Type B pancreatic cell (in vitro differentiated cells): ENCODE measurements at regions not wholly inside any gene's neighbourhood (a gene's known extent, or its start where the extent isn't known, plus 50 kb on each side); places are given as distances from the start of the nearest gene placed in this dataset.

Source experiments
- DNase-seq: peaks from one replicate; pipeline ENCODE4 v3.0.0; 2021; ENCODE audit warnings: mixed read lengths; ENCODE audit not compliant: unreplicated experiment; ENCODE audit errors: extremely low spot score
- H3K27ac Mint-ChIP-seq: 2 replicates; pipeline ENCODE4 v1.8.0; 2021; ENCODE audit warnings: mild to moderate bottlenecking, mixed read lengths
- H3K27me3 Mint-ChIP-seq: 2 replicates; pipeline ENCODE4 v1.8.0; 2021; ENCODE audit warnings: mixed read lengths
- H3K36me3 Mint-ChIP-seq: 2 replicates; pipeline ENCODE4 v1.8.0; 2021; ENCODE audit warnings: mixed read lengths
- H3K4me1 Mint-ChIP-seq: one replicate; pipeline ENCODE4 v1.8.0; 2021; ENCODE audit warnings: mixed read lengths; ENCODE audit not compliant: unreplicated experiment
- H3K4me3 Mint-ChIP-seq: 2 replicates; pipeline ENCODE4 v1.8.0; 2021; ENCODE audit warnings: mild to moderate bottlenecking, mixed read lengths
- H3K9me3 Mint-ChIP-seq: 2 replicates; pipeline ENCODE4 v1.8.0; 2021; ENCODE audit warnings: mixed read lengths
- TF ChIP-seq, protein P1 (sequence below): fragments of 200-600 bp; sonication (generic); conservative IDR thresholded peaks from 2 replicates; pipeline ENCODE4 v1.5.0; 2021; ENCODE audit warnings: antibody characterized with exemption, mild to moderate bottlenecking

DNA sequence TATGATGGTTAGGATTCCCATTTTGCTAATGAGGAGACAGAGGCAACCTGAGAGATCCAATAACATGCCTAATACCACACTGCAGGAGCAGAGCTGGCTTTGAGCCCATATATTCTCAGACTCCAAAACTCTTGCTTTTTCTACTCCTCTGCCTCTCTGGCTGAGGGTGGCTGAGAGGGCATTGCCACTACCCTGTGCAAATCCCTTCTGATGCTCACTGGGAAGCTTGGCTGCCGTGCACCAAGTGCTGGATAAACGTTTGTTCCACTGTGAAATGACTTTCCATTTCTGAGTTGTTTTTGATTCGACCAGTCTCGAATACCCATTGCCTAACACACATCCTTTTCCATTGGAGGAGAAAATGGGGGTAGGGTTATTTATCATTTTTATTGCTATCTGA is 123.1 kb upstream of the SORCS3 start:
- no peaks in the 10 kb centered on the region for H3K9me3 Mint-ChIP-seq
- TF ChIP-seq, protein P1, sequence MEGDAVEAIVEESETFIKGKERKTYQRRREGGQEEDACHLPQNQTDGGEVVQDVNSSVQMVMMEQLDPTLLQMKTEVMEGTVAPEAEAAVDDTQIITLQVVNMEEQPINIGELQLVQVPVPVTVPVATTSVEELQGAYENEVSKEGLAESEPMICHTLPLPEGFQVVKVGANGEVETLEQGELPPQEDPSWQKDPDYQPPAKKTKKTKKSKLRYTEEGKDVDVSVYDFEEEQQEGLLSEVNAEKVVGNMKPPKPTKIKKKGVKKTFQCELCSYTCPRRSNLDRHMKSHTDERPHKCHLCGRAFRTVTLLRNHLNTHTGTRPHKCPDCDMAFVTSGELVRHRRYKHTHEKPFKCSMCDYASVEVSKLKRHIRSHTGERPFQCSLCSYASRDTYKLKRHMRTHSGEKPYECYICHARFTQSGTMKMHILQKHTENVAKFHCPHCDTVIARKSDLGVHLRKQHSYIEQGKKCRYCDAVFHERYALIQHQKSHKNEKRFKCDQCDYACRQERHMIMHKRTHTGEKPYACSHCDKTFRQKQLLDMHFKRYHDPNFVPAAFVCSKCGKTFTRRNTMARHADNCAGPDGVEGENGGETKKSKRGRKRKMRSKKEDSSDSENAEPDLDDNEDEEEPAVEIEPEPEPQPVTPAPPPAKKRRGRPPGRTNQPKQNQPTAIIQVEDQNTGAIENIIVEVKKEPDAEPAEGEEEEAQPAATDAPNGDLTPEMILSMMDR: no peak
- no peak overlapping the region for H3K27ac Mint-ChIP-seq
- peaks cover 26% of the 10 kb centered on the region for H3K27me3 Mint-ChIP-seq
- H3K4me1 Mint-ChIP-seq: no peaks in the 10 kb centered on the region
- H3K4me3 Mint-ChIP-seq: no peak overlapping the region
- H3K36me3 Mint-ChIP-seq: no peaks in the 10 kb centered on the region
- DNase-seq: no peak

DNA sequence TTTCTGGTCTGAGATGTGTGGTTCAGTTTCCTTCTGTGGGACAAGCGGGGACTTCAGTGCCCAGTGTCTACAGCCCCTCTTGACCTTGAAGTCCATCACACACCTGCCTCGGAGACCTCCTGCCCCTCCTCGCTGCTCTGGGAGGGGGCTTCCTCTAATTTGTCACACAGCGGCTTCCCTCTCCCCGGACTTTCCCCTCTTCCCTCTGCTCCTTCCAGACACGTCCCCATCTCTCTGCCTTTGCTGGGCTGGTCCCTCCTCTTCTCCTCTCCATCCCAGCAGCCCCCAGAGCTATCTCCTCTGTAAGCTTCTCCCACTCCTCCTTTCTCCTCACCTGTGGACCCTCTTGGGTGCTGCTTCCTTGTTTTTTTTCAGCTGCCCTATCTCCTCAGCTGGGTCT is 122.2 kb upstream of the SORCS3 start:
- H3K36me3 Mint-ChIP-seq: no peaks in the 10 kb centered on the region
- H3K27ac Mint-ChIP-seq: no peak overlapping the region
- peaks cover 27% of the 10 kb centered on the region for H3K27me3 Mint-ChIP-seq
- no peaks in the 10 kb centered on the region for H3K9me3 Mint-ChIP-seq
- TF ChIP-seq, protein P1: no peak
- no peak overlapping the region for H3K4me3 Mint-ChIP-seq
- no peak for DNase-seq
- H3K4me1 Mint-ChIP-seq: no peaks in the 10 kb centered on the region

DNA sequence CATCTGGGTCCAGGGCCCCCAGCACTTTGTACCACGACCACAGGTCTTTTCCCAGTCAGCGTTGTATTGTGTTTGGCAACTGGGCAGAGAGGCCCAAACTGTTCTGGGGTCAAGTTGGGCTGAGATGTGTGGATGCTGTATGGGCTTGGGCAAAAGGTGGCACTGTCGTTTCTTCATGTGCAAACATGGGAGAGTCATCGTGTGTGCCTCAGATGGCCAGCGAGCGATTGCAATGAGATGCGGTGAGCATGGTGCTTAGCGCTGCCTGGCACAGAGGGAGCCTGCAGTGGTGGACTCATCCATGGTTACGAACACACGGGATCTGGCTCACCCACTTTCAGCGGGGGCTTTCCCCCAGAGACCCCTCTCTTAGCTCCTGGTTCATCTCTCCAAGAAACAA is 120.4 kb upstream of the SORCS3 start:
- no peaks in the 10 kb centered on the region for H3K4me1 Mint-ChIP-seq
- H3K27ac Mint-ChIP-seq: no peak overlapping the region
- H3K27me3 Mint-ChIP-seq: peaks cover 29% of the 10 kb centered on the region
- TF ChIP-seq, protein P1: no peak
- H3K4me3 Mint-ChIP-seq: no peak overlapping the region
- DNase-seq: no peak
- H3K9me3 Mint-ChIP-seq: no peaks in the 10 kb centered on the region
- H3K36me3 Mint-ChIP-seq: no peaks in the 10 kb centered on the region

DNA sequence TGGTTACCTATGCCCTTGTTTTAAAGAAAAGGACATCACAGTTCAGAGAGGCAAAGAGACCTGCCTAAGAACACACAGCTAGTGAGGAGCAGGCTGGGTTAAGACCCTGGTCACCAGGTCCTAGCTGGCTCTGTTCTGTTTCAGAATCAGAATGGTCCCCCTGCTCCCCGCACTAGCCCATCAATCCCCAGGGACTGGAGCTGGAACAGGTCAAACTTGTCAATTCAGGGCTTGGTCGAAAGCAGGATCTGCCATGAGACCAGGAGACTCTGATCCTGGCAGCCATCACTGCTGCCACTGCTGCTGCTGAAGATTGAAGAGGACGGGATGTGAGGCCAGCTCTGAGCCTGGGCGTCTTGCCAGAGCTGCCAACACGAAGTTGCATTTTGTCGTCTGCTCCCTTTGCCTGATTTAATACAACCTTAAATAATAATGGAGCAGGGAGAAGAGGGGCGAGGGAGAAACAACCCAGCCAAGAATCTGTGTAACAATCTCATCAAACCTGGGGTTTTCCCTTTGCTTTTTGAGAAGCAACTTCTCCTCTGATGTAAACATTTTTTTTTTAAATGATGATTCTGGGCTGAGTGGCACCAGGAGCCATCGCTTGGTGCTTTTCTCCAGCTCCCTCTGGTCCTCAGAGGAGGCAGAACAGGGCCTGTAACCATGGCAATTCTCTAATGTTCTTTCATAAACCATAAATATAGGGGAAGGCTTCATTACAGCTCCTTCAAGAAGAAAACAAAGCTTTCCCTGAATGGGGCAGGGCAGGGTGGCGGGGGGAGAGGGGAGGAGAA is 119.0 kb upstream of the SORCS3 start:
- no peak overlapping the region for H3K27ac Mint-ChIP-seq
- H3K9me3 Mint-ChIP-seq: no peaks in the 10 kb centered on the region
- H3K4me1 Mint-ChIP-seq: no peaks in the 10 kb centered on the region
- no peak for DNase-seq
- no peak overlapping the region for H3K4me3 Mint-ChIP-seq
- H3K36me3 Mint-ChIP-seq: no peaks in the 10 kb centered on the region
- TF ChIP-seq, protein P1: no peak
- H3K27me3 Mint-ChIP-seq: peaks cover 26% of the 10 kb centered on the region

DNA sequence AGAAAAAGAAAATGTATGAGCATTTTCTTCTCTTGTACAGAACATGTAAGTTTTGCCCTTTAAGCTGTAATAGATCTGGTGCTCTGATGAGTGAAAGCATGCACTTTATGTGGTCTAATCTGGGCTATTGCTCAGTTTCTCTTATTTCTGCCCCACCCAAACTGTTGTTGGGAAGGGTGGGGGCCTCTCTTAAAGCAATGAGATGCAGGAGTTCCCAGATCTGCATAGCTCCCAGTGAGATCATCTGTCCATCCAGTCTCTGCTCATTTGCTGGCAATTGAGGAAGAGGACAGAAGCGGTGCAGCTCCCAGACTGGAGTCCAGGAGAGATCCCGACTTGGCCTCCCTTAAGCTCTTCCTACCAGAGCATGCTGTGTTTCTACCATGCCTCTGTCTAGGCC is 114.9 kb upstream of the SORCS3 start:
- TF ChIP-seq, protein P1: no peak

DNA sequence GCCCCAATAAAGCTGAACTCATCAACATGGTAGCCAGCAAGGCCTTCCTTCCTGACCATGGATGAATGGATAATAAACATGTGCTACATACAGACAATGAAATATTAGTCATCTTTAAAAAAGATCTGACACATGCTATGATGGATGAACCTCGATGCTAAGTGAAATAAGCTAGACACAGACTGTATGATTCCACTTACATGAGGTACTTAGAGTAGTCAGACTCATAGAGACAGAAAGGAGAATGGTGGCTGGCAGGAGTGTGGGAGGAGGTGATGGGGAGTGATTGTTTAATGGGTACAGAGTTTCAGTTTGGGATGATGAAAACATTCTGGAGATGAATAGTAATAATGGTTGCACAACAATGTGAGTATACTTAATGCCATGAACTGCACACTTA is 114.1 kb upstream of the SORCS3 start:
- Mint-ChIP-seq H3K36me3 (no peaks in the 10 kb centered on the region), H3K9me3 (no peaks in the 10 kb centered on the region), H3K27me3 (peaks cover 17% of the 10 kb centered on the region), H3K27ac (no peak overlapping the region), H3K4me3 (no peak overlapping the region), H3K4me1 (no peaks in the 10 kb centered on the region)
- TF ChIP-seq, protein P1: no peak
- DNase-seq: no peak

More for the DNA sequence above, 114.9 kb upstream of the SORCS3 start:
- H3K4me3 Mint-ChIP-seq: no peak overlapping the region
- no peak for DNase-seq
- H3K36me3 Mint-ChIP-seq: no peaks in the 10 kb centered on the region
- peaks cover 17% of the 10 kb centered on the region for H3K27me3 Mint-ChIP-seq
- H3K9me3 Mint-ChIP-seq: no peaks in the 10 kb centered on the region
- H3K4me1 Mint-ChIP-seq: no peaks in the 10 kb centered on the region
- H3K27ac Mint-ChIP-seq: no peak overlapping the region
